Endothelial cell of umbilical vein (primary cell): ENCODE measurements at regions not wholly inside any gene's neighbourhood (a gene's known extent, or its start where the extent isn't known, plus 50 kb on each side); places are given as distances from the start of the nearest gene placed in this dataset.

Source experiments
- BruUV-seq: library from RNA; stranded (reverse); fragments of 400-500 nt; replicated peaks from 2 replicates; lab custom pipeline; 2021; lab: Mats Ljungman, UMichigan
- CTCF ChIA-PET: fragments of 300-600, 350-600 bp; sonication (Branson Sonifier 250); formaldehyde crosslinking; loops from one replicate; lab custom pipeline; 2021; ENCODE audit warnings: antibody characterized with exemption, inconsistent platforms; lab: Charles Lee
- POLR2A ChIA-PET: fragments of 300-600, 350-600 bp; sonication (Branson Sonifier 250); formaldehyde crosslinking; loops from one replicate; lab custom pipeline; 2021; ENCODE audit warnings: antibody characterized with exemption, inconsistent platforms; lab: Charles Lee
- DNase-seq: peaks from one replicate; pipeline ENCODE4 v3.0.0-alpha.2; 2011; ENCODE audit warnings: low read depth, low spot score
- FAIRE-seq: peaks from 2 replicates; lab custom pipeline; 2011; peaks lifted over from hg19 to GRCh38; lab: Jason Lieb, UNC
- H2AFZ ChIP-seq: 2 replicates; pipeline ENCODE4 v1.6.0; 2012; ENCODE audit warnings: low read depth, low read length, control low read depth, inconsistent platforms
- H3K27ac ChIP-seq: 2 replicates; pipeline ENCODE4 v1.5.1; 2011; ENCODE audit warnings: low read depth, mild to moderate bottlenecking, control low read depth, low read length, moderate library complexity; ENCODE audit not compliant: insufficient read depth
- H3K27me3 ChIP-seq, 2 experiments: 2 replicates each; pipeline versions ENCODE4 v1.6.0 to v1.6.1; 2011; ENCODE audit warnings: low read length in 2 of 2, mixed read lengths in 1 of 2; ENCODE audit not compliant: control insufficient read depth in 2 of 2, insufficient read depth in 2 of 2
- H3K36me3 ChIP-seq, 2 experiments: 2 replicates in 1 of 2; 3 replicates in 1 of 2; pipeline ENCODE4 v1.5.1; 2011; ENCODE audit warnings: low read length in 2 of 2, mild to moderate bottlenecking in 1 of 2, moderate library complexity in 1 of 2; ENCODE audit not compliant: control insufficient read depth in 2 of 2, insufficient read depth in 2 of 2; ENCODE audit errors: extremely low read depth in 1 of 2
- H3K4me1 ChIP-seq: 3 replicates; pipeline ENCODE4 v1.5.1; 2011; ENCODE audit warnings: mild to moderate bottlenecking, low read length; ENCODE audit not compliant: control insufficient read depth, insufficient read depth; ENCODE audit errors: extremely low read depth
- H3K4me2 ChIP-seq: 2 replicates; pipeline ENCODE4 v1.6.1; 2011; ENCODE audit warnings: low read length, control low read depth, mixed read lengths; ENCODE audit not compliant: insufficient read depth
- H3K4me3 ChIP-seq, 3 experiments: fragments of 200-600 bp in 1 of 3; sonication (generic), shearing (Covaris generic) in 1 of 3; replicated peaks in 1 of 3; 2 replicates each; pipeline ENCODE4 v1.5.1; 2011 to 2016; ENCODE audit warnings: control low read depth in 3 of 3, low read length in 3 of 3, mild to moderate bottlenecking in 2 of 3, inconsistent platforms in 1 of 3, low read depth in 1 of 3, moderate library complexity in 1 of 3; ENCODE audit not compliant: insufficient read depth in 1 of 3
- H3K79me2 ChIP-seq: 2 replicates; pipeline ENCODE4 v1.6.0; 2012; ENCODE audit warnings: low read length, inconsistent platforms; ENCODE audit not compliant: control insufficient read depth, insufficient read depth
- H3K9ac ChIP-seq: replicated peaks from 2 replicates; pipeline ENCODE3; 2011; ENCODE audit warnings: low read length, control low read depth; ENCODE audit not compliant: insufficient read depth; ENCODE audit errors: extremely low read depth
- H3K9me1 ChIP-seq: replicated peaks from 3 replicates; pipeline ENCODE4 v1.6.0; 2011; ENCODE audit warnings: mild to moderate bottlenecking, low read length; ENCODE audit not compliant: control insufficient read depth, insufficient read depth; ENCODE audit errors: extremely low read depth
- H3K9me3 ChIP-seq: replicated peaks from 2 replicates; pipeline ENCODE4 v1.5.1; 2012; ENCODE audit warnings: low read length, inconsistent platforms; ENCODE audit not compliant: control insufficient read depth, insufficient read depth
- H4K20me1 ChIP-seq: replicated peaks from 2 replicates; pipeline ENCODE3; 2011; ENCODE audit warnings: mild to moderate bottlenecking, low read length; ENCODE audit not compliant: control insufficient read depth, insufficient read depth; ENCODE audit errors: extremely low read depth
- CTCF ChIP-seq, 2 donors: IDR thresholded peaks; 1 replicate in 1 of 2; 2 replicates in 1 of 2; pipeline ENCODE4 v1.5.1; 2011; ENCODE audit warnings: low read length in 2 of 2, mild to moderate bottlenecking in 2 of 2, moderate library complexity in 2 of 2, control low read depth in 1 of 2, inconsistent platforms in 1 of 2, low read depth in 1 of 2; ENCODE audit not compliant: insufficient read depth in 1 of 2; ENCODE audit errors: extremely low read depth in 1 of 2
- EZH2 ChIP-seq: IDR thresholded peaks from 2 replicates; pipeline ENCODE4 v1.6.1; 2012; ENCODE audit warnings: borderline replicate concordance, low read depth, mild to moderate bottlenecking, moderate library complexity, low read length, inconsistent platforms; ENCODE audit not compliant: severe bottlenecking
- FOS ChIP-seq: IDR thresholded peaks from 2 replicates; pipeline ENCODE4 v1.6.1; 2011; ENCODE audit warnings: mild to moderate bottlenecking, low read length, moderate library complexity, borderline replicate concordance; ENCODE audit not compliant: insufficient read depth
- GATA2 ChIP-seq: IDR thresholded peaks from 2 replicates; pipeline ENCODE4 v1.7.0; 2011; ENCODE audit warnings: low read depth, mild to moderate bottlenecking, moderate library complexity, mixed read lengths, low read length; ENCODE audit not compliant: insufficient read length, insufficient read depth
- JUN ChIP-seq: IDR thresholded peaks from 2 replicates; pipeline ENCODE4 v1.6.1; 2011; ENCODE audit warnings: borderline replicate concordance, low read depth; ENCODE audit not compliant: insufficient read length, insufficient read depth
- MAX ChIP-seq: IDR thresholded peaks from 2 replicates; pipeline ENCODE4 v1.6.1; 2011; ENCODE audit not compliant: insufficient read depth, insufficient read length
- MYC ChIP-seq: IDR thresholded peaks from one replicate; pipeline ENCODE4 v1.6.1; 2011; ENCODE audit warnings: mild to moderate bottlenecking, low read depth, low read length
- POLR2A ChIP-seq: IDR thresholded peaks from 2 replicates; pipeline ENCODE4 v1.6.1; 2012; ENCODE audit warnings: low read depth, mild to moderate bottlenecking, control low read depth, low read length
- POLR2AphosphoS5 ChIP-seq: IDR thresholded peaks from 2 replicates; pipeline ENCODE4 v1.6.1; 2012; ENCODE audit warnings: low read depth, mild to moderate bottlenecking, control low read depth, low read length, moderate library complexity; ENCODE audit not compliant: insufficient read depth
- dilution Hi-C: fragments of 300-500 bp; cut with MboI; formaldehyde crosslinking; loops from one replicate; pipeline ENCODE4 v1.15.0; 2019; ENCODE audit warnings: low sequenced_read_pairs; ENCODE audit not compliant: extremely low pct_ligation_motif_present
- intact Hi-C: fragments of 100-400 bp; cut with micrococcal nuclease; formaldehyde crosslinking; loops from one replicate; pipeline ENCODE4 v1.10.0; 2022

GRCh38 chr3:159764490-159765029, 224.1 kb upstream of the IL12A start:
- no peak for DNase-seq
- H3K79me2 ChIP-seq: peaks cover 40% of the 10 kb centered on the region
- intact Hi-C loops: loop anchor here (1.0 to 10.0 kb wide), 8 partner anchors 11 to 1110 kb away; partner anchors contain the start of gene KPNA4
- peaks cover 0 to 3% of the 10 kb centered on the region in 2 experiments for H3K36me3 ChIP-seq
- peak overlapping the region; percentile 22 to 80 (median 64) for H3K4me3 ChIP-seq
- dilution Hi-C loops: no loop called here
- no peaks in the 10 kb centered on the region for H3K9me1 ChIP-seq
- BruUV-seq: TSS peak; percentile 1
- TF ChIP-seq POLR2A: no peak
- TF ChIP-seq FOS: no peak
- TF ChIP-seq JUN: no peak
- no peaks in the 10 kb centered on the region for H4K20me1 ChIP-seq
- H3K9ac ChIP-seq: peak overlapping the region; percentile 95
- no peaks in the 10 kb centered on the region for H3K27me3 ChIP-seq
- H3K4me2 ChIP-seq: peak overlapping the region; percentile 78
- no peak overlapping the region for H2AFZ ChIP-seq
- no peak for FAIRE-seq
- H3K9me3 ChIP-seq: no peaks in the 10 kb centered on the region
- H3K4me1 ChIP-seq: peaks cover 36% of the 10 kb centered on the region
- peak overlapping the region; percentile 83 for H3K27ac ChIP-seq
- ChIA-PET CTCF (interaction anchor here (1.3 to 6.8 kb wide), 4 partner anchors 11 to 41 kb away, joined by 3 to 124 read pairs (median 14); no protein-coding TSS in a partner anchor), POLR2A (interaction anchor here (0.8 to 2.0 kb wide), 7 partner anchors 11 to 171 kb away, joined by 4 to 21 read pairs (median 9); no protein-coding TSS in a partner anchor)

GRCh38 chr3:159765030-159765859, 223.4 kb upstream of the IL12A start:
- TSS peak; percentile 57 for BruUV-seq
- TF ChIP-seq POLR2A (peak; percentile 72), EZH2 (no peak), MYC (no peak), GATA2 (no peak), CTCF (IDR thresholded peaks at IDR 0.05; ENCODE audit: extremely low read depth in 1 of 2, insufficient read depth in 1 of 2, low read depth in 1 of 2, low read length in 2 of 2) (no peak), FOS (peak; percentile 82), JUN (peak; percentile 48), MAX (no peak), POLR2AphosphoS5 (peak; percentile 81)
- Histone ChIP-seq H3K4me3 (peak overlapping the region; percentile 22 to 80 (median 64)), H3K9me3 (no peaks in the 10 kb centered on the region), H3K79me2 (peaks cover 46% of the 10 kb centered on the region), H3K27ac (peak overlapping the region; percentile 83), H3K27me3 (no peaks in the 10 kb centered on the region), H2AFZ (no peak overlapping the region), H4K20me1 (no peaks in the 10 kb centered on the region), H3K9me1 (no peaks in the 10 kb centered on the region), H3K4me1 (peaks cover 36% of the 10 kb centered on the region), H3K36me3 (peaks cover 0 to 3% of the 10 kb centered on the region in 2 experiments), H3K9ac (peak overlapping the region; percentile 95), H3K4me2 (peak overlapping the region; percentile 89)
- CTCF ChIA-PET: interaction anchor here (0.9 to 6.8 kb wide), 10 partner anchors 11 to 500 kb away, joined by 3 to 124 read pairs (median 8); no protein-coding TSS in a partner anchor
- POLR2A ChIA-PET: interaction anchor here (0.6 to 2.0 kb wide), 6 partner anchors 10 to 88 kb away, joined by 3 to 9 read pairs (median 4); no protein-coding TSS in a partner anchor
- DNase-seq (peak; percentile 88), FAIRE-seq (peak; percentile 83)
- intact Hi-C loops: loop anchor here (1.0 to 10.0 kb wide), 8 partner anchors 10 to 1110 kb away; partner anchors contain the start of gene KPNA4
- dilution Hi-C loops: no loop called here
